SK-N-SH treated with all-trans-retinoic acid at 6 μM for 48 hours (cell line): ENCODE measurements at regions not wholly inside any gene's neighbourhood (a gene's known extent, or its start where the extent isn't known, plus 50 kb on each side); places are given as distances from the start of the nearest gene placed in this dataset.

ENCODE experiments used
- ARNTL ChIP-seq: fragments of 450-650 bp; formaldehyde crosslinking; IDR thresholded peaks from 2 replicates; pipeline ENCODE4 v1.5.0; 2020; ENCODE audit warnings: low read depth, mild to moderate bottlenecking, moderate library complexity, borderline replicate concordance
- BACH2 ChIP-seq: fragments of 250-450 bp; sonication (Bioruptor Pico); IDR thresholded peaks from 2 replicates; pipeline ENCODE4 v1.9.0; 2021; ENCODE audit warnings: mild to moderate bottlenecking, borderline replicate concordance
- CREB5 ChIP-seq: fragments of 250-450 bp; sonication (Bioruptor Pico); IDR thresholded peaks from 2 replicates; pipeline ENCODE4 v1.5.1; 2020; ENCODE audit warnings: low read depth, mild to moderate bottlenecking, moderate library complexity
- TOX ChIP-seq: fragments of 250-450 bp; sonication (Bioruptor Pico); IDR thresholded peaks from 2 replicates; pipeline ENCODE4 v1.8.0; 2021; ENCODE audit warnings: mild to moderate bottlenecking, moderate library complexity, borderline replicate concordance
- ZFP3 ChIP-seq: fragments of 250-450 bp; sonication (Bioruptor Pico); IDR thresholded peaks from 2 replicates; pipeline ENCODE4 v1.5.0; 2020; ENCODE audit warnings: mild to moderate bottlenecking, moderate library complexity
- ZFP30 ChIP-seq: fragments of 450-650 bp; formaldehyde crosslinking; IDR thresholded peaks from 2 replicates; pipeline ENCODE4 v1.5.0; 2022; ENCODE audit warnings: mild to moderate bottlenecking, moderate library complexity
- ZNF565 ChIP-seq: fragments of 450-650 bp; formaldehyde crosslinking; conservative IDR thresholded peaks from 2 replicates; pipeline ENCODE4 v1.5.0; 2020; ENCODE audit warnings: low read depth, mild to moderate bottlenecking, moderate library complexity
- ZNF8 ChIP-seq: fragments of 450-650 bp; formaldehyde crosslinking; IDR thresholded peaks from 2 replicates; pipeline ENCODE4 v1.5.0; 2020; ENCODE audit warnings: mild to moderate bottlenecking, moderate library complexity

- TF ChIP-seq ZFP3 (CRISPR knock-in tag) (no peak), ZFP30 (CRISPR knock-in tag) (no peak), BACH2 (CRISPR knock-in tag) (no peak), ARNTL (no peak), TOX (no peak), CREB5 (CRISPR knock-in tag) (no peak), ZNF8 (CRISPR knock-in tag) (no peak), ZNF565 (no peak)
Measured at GRCh38 chr2:118325321-118325955, 237.2 kb downstream of the INSIG2 start.
